Smooth muscle cell (in vitro differentiated cells): ENCODE measurements at regions not wholly inside any gene's neighbourhood (a gene's known extent, or its start where the extent isn't known, plus 50 kb on each side); places are given as distances from the start of the nearest gene placed in this dataset.

Source experiments
- DNase-seq: peaks from one replicate; lab custom pipeline; 2025; ENCODE audit not compliant: unreplicated experiment; lab: John Stamatoyannopoulos, UW
- H2AFZ ChIP-seq: fragments of 200-600 bp; sonication (generic); 2 replicates; pipeline ENCODE4 v1.6.0; 2016; ENCODE audit warnings: antibody characterized with exemption, low read depth, mild to moderate bottlenecking
- H3F3A ChIP-seq: fragments of 200-600 bp; sonication (generic); 2 replicates; pipeline ENCODE4 v1.6.0; 2017; ENCODE audit warnings: antibody characterized with exemption, low read depth
- H3K27ac ChIP-seq: fragments of 200-600 bp; sonication (generic); 2 replicates; pipeline ENCODE4 v1.5.1; 2016; ENCODE audit warnings: low read depth, mild to moderate bottlenecking
- H3K27me3 ChIP-seq: fragments of 200-600 bp; sonication (generic); 2 replicates; pipeline ENCODE4 v1.6.1; 2016; ENCODE audit warnings: low read depth, mild to moderate bottlenecking
- H3K36me3 ChIP-seq: fragments of 200-600 bp; sonication (generic); 2 replicates; pipeline ENCODE4 v1.5.1; 2016; ENCODE audit warnings: low read depth
- H3K4me1 ChIP-seq: fragments of 200-600 bp; sonication (generic); 2 replicates; pipeline ENCODE4 v1.5.1; 2016; ENCODE audit warnings: low read depth
- H3K4me2 ChIP-seq: fragments of 200-600 bp; sonication (generic); 2 replicates; pipeline ENCODE4 v1.6.0; 2016; ENCODE audit warnings: mild to moderate bottlenecking
- H3K4me3 ChIP-seq: fragments of 200-600 bp; sonication (generic); 2 replicates; pipeline ENCODE4 v1.5.1; 2016; ENCODE audit warnings: mild to moderate bottlenecking
- H3K79me2 ChIP-seq: fragments of 200-600 bp; sonication (generic); 2 replicates; pipeline ENCODE4 v1.6.0; 2016; ENCODE audit warnings: low read depth, mild to moderate bottlenecking
- H3K9ac ChIP-seq: fragments of 200-600 bp; sonication (generic); 2 replicates; pipeline ENCODE4 v1.6.0; 2016; ENCODE audit warnings: low read depth
- H3K9me3 ChIP-seq: fragments of 200-600 bp; sonication (generic); replicated peaks from 2 replicates; pipeline ENCODE4 v1.5.1; 2016; ENCODE audit warnings: low read depth
- H4K20me1 ChIP-seq: fragments of 200-600 bp; sonication (generic); 2 replicates; pipeline ENCODE4 v1.6.0; 2016; ENCODE audit warnings: low read depth
- WGBS: methylation state at CpG from one replicate; pipeline ENCODE4 v1.1.7; 2016; ENCODE audit warnings: low lambda C conversion rate; 5-methylcytosine and 5-hydroxymethylcytosine counted together
- TF ChIP-seq, protein P1 (sequence below): fragments of 200-600 bp; sonication (generic); IDR thresholded peaks from 2 replicates; pipeline ENCODE4 v1.5.1; 2017; ENCODE audit warnings: borderline replicate concordance, mild to moderate bottlenecking, antibody characterized with exemption; ENCODE audit not compliant: insufficient read depth, poor library complexity, severe bottlenecking

GRCh38 chr2:15784106-15784885, 156.1 kb upstream of the MYCN start:
- no peaks in the 10 kb centered on the region for H3F3A ChIP-seq
- no peaks in the 10 kb centered on the region for H4K20me1 ChIP-seq
- H3K79me2 ChIP-seq: no peaks in the 10 kb centered on the region
- peaks cover 3% of the 10 kb centered on the region for H3K27me3 ChIP-seq
- H3K27ac ChIP-seq: no peak overlapping the region
- H3K9me3 ChIP-seq: no peaks in the 10 kb centered on the region
- DNase-seq: no peak
- H3K4me1 ChIP-seq: peaks cover 8% of the 10 kb centered on the region
- no peak overlapping the region for H3K4me2 ChIP-seq
- TF ChIP-seq, protein P1, sequence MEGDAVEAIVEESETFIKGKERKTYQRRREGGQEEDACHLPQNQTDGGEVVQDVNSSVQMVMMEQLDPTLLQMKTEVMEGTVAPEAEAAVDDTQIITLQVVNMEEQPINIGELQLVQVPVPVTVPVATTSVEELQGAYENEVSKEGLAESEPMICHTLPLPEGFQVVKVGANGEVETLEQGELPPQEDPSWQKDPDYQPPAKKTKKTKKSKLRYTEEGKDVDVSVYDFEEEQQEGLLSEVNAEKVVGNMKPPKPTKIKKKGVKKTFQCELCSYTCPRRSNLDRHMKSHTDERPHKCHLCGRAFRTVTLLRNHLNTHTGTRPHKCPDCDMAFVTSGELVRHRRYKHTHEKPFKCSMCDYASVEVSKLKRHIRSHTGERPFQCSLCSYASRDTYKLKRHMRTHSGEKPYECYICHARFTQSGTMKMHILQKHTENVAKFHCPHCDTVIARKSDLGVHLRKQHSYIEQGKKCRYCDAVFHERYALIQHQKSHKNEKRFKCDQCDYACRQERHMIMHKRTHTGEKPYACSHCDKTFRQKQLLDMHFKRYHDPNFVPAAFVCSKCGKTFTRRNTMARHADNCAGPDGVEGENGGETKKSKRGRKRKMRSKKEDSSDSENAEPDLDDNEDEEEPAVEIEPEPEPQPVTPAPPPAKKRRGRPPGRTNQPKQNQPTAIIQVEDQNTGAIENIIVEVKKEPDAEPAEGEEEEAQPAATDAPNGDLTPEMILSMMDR: no peak
- H3K9ac ChIP-seq: no peak overlapping the region
- H3K4me3 ChIP-seq: no peak overlapping the region
- H2AFZ ChIP-seq: no peak overlapping the region
- WGBS: 94% methylated on average over 13 of the region's 13 CpGs
- H3K36me3 ChIP-seq: no peaks in the 10 kb centered on the region

- peaks cover 3% of the 10 kb centered on the region for H3K27me3 ChIP-seq
- H3F3A ChIP-seq: no peaks in the 10 kb centered on the region
- H2AFZ ChIP-seq: no peak overlapping the region
- TF ChIP-seq, protein P1: no peak
- H4K20me1 ChIP-seq: no peaks in the 10 kb centered on the region
- no peak overlapping the region for H3K9ac ChIP-seq
- H3K4me2 ChIP-seq: no peak overlapping the region
- H3K4me1 ChIP-seq: peaks cover 8% of the 10 kb centered on the region
- no peak overlapping the region for H3K27ac ChIP-seq
- H3K4me3 ChIP-seq: no peak overlapping the region
- H3K36me3 ChIP-seq: no peaks in the 10 kb centered on the region
- DNase-seq: no peak
- no peaks in the 10 kb centered on the region for H3K79me2 ChIP-seq
- H3K9me3 ChIP-seq: no peaks in the 10 kb centered on the region
- WGBS: 92% methylated on average over 21 of the region's 21 CpGs
Measured at GRCh38 chr2:15784886-15785801, 155.2 kb upstream of the MYCN start.

GRCh38 chr2:15786003-15786654, 154.2 kb upstream of the MYCN start:
- 87% methylated on average over 11 of the region's 11 CpGs for WGBS
- H3K4me1 ChIP-seq: peaks cover 8% of the 10 kb centered on the region
- H3K27ac ChIP-seq: no peak overlapping the region
- H3K79me2 ChIP-seq: no peaks in the 10 kb centered on the region
- H3K36me3 ChIP-seq: no peaks in the 10 kb centered on the region
- no peaks in the 10 kb centered on the region for H4K20me1 ChIP-seq
- H3K9ac ChIP-seq: no peak overlapping the region
- DNase-seq: no peak
- peaks cover 3% of the 10 kb centered on the region for H3K27me3 ChIP-seq
- no peak overlapping the region for H3K4me2 ChIP-seq
- no peaks in the 10 kb centered on the region for H3F3A ChIP-seq
- H3K9me3 ChIP-seq: no peaks in the 10 kb centered on the region
- no peak overlapping the region for H2AFZ ChIP-seq
- TF ChIP-seq, protein P1: no peak
- H3K4me3 ChIP-seq: no peak overlapping the region
